Kidney (tissue), 13 donors: ENCODE measurements at regions not wholly inside any gene's neighbourhood (a gene's known extent, or its start where the extent isn't known, plus 50 kb on each side); places are given as distances from the start of the nearest gene placed in this dataset.
"Not testable (repeated sequence)": the region's sequence is repeated elsewhere in the genome, so short reads cannot be mapped to it uniquely, and the experiment has no call there.

Source experiments
- DNase-seq, 5 donors: peaks; one replicate each; pipeline ENCODE4 v3.0.0-alpha.2; 2013 to 2020
- FAIRE-seq: peaks from 2 replicates; lab custom pipeline; 2012; peaks lifted over from hg19 to GRCh38; lab: Jason Lieb, UNC
- H3K27ac ChIP-seq, 2 donors: one replicate each; pipeline ENCODE4 v1.7.0; 2013; ENCODE audit warnings: low read depth in 2 of 2, low read length in 2 of 2, inconsistent platforms in 1 of 2
- H3K27me3 ChIP-seq: one replicate; pipeline ENCODE4 v1.7.1; 2013; ENCODE audit warnings: low read length, inconsistent platforms; ENCODE audit not compliant: control insufficient read depth, insufficient read depth
- H3K36me3 ChIP-seq, 3 donors: one replicate each; pipeline versions ENCODE4 v1.7.0 to v1.7.1; 2013; ENCODE audit warnings: low read length in 3 of 3, control low read depth in 1 of 3, inconsistent platforms in 1 of 3; ENCODE audit not compliant: insufficient read depth in 3 of 3, control insufficient read depth in 2 of 3
- H3K4me1 ChIP-seq, 3 donors: one replicate each; pipeline versions ENCODE4 v1.7.0 to v1.7.1; 2013; ENCODE audit warnings: low read length in 3 of 3, inconsistent platforms in 1 of 3, low read depth in 1 of 3; ENCODE audit not compliant: control insufficient read depth in 2 of 3, insufficient read depth in 2 of 3
- H3K4me3 ChIP-seq, 3 donors: one replicate each; pipeline versions ENCODE4 v1.7.0 to v1.8.1; 2013; ENCODE audit warnings: low read length in 3 of 3, control low read depth in 1 of 3, inconsistent platforms in 1 of 3
- H3K9ac ChIP-seq, 3 donors: one replicate each; pipeline versions ENCODE4 v1.7.0 to v1.7.1; 2013; ENCODE audit warnings: low read length in 3 of 3, control low read depth in 1 of 3, inconsistent platforms in 1 of 3
- H3K9me3 ChIP-seq, 3 donors: one replicate each; pipeline versions ENCODE4 v1.7.0 to v1.7.1; 2013; ENCODE audit warnings: low read length in 3 of 3, control low read depth in 1 of 3, inconsistent platforms in 1 of 3; ENCODE audit not compliant: control insufficient read depth in 2 of 3, insufficient read depth in 1 of 3
- CTCF ChIP-seq: IDR thresholded peaks from 3 replicates; pipeline ENCODE4 v1.5.1; 2012; ENCODE audit warnings: mild to moderate bottlenecking, moderate library complexity, borderline replicate concordance; ENCODE audit not compliant: insufficient read depth; ENCODE audit errors: extremely low read depth
- intact Hi-C: fragments of 100-400 bp; cut with DNase I; formaldehyde crosslinking; loops from one replicate; pipeline ENCODE4 v1.11.1; 2022
- donor health status: control.
- donor health status: control.
- donor health status: control.
- donor health status: control.
- donor health status: control.
- donor health status: DM: yes; HTN: yes; CAD: no.
- donor health status: Normal renal cell carcinoma (clear cell type).

DNA sequence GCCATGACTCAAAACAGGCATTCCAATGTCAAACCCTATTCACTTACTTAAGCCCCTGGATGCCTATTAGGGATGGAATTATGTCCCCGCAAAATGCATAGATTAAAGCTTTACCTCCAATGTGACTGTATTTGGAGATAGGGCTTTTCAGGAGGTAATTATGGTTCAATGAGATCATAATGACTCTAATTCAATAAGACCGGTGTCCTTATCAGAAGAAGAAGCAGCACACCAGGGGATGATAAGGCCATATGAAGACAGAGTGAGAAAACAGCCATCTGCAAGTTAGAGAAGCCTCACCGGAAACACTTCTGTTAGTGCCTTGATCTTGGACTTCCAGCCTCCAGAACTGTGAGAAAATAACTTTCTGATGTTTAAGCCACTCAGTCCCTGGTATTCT lies 1131.8 kb upstream of the TMPRSS15 start:
- no peak for DNase-seq
- Histone ChIP-seq H3K27me3 (no peaks in the 10 kb centered on the region), H3K36me3 (no peaks in the 10 kb centered on the region), H3K27ac (no peak overlapping the region), H3K9me3 (no peaks in the 10 kb centered on the region), H3K4me1 (no peaks in the 10 kb centered on the region), H3K4me3 (no peak overlapping the region), H3K9ac (no peak overlapping the region)
- no peak for TF ChIP-seq CTCF
- FAIRE-seq = no peak
- intact Hi-C loops = no loop called here

- no peak for TF ChIP-seq CTCF
- no peaks in the 10 kb centered on the region for H3K4me1 ChIP-seq
- no peak overlapping the region for H3K4me3 ChIP-seq
- H3K36me3 ChIP-seq = no peaks in the 10 kb centered on the region
- no peak overlapping the region for H3K9ac ChIP-seq
- no peaks in the 10 kb centered on the region for H3K9me3 ChIP-seq
- intact Hi-C loops = no loop called here
- no peaks in the 10 kb centered on the region for H3K27me3 ChIP-seq
- FAIRE-seq (no peak), DNase-seq (no peak)
- H3K27ac ChIP-seq = no peak overlapping the region
These were observed 1133.5 kb upstream of the TMPRSS15 start for GRCh38 chr21:19537116-19537515.

GRCh38 chr21:19540287-19540686 lies 1136.7 kb upstream of the TMPRSS15 start:
- H3K4me3 ChIP-seq = no peak overlapping the region
- H3K36me3 ChIP-seq = no peaks in the 10 kb centered on the region
- no peak overlapping the region for H3K27ac ChIP-seq
- H3K27me3 ChIP-seq = no peaks in the 10 kb centered on the region
- TF ChIP-seq CTCF = no peak
- no peak for FAIRE-seq
- no peaks in the 10 kb centered on the region for H3K4me1 ChIP-seq
- no peak overlapping the region for H3K9ac ChIP-seq
- intact Hi-C loops = no loop called here
- H3K9me3 ChIP-seq = peaks cover 0 to 3% (median 0%) of the 10 kb centered on the region in 3 donors
- no peak for DNase-seq

- H3K9me3 ChIP-seq = peaks cover 0 to 3% (median 0%) of the 10 kb centered on the region in 3 donors
- H3K4me3 ChIP-seq = no peak overlapping the region
- TF ChIP-seq CTCF = no peak
- DNase-seq (no peak), FAIRE-seq (no peak)
- no peak overlapping the region for H3K27ac ChIP-seq
- no peaks in the 10 kb centered on the region for H3K4me1 ChIP-seq
- no peak overlapping the region for H3K9ac ChIP-seq
- H3K27me3 ChIP-seq = no peaks in the 10 kb centered on the region
- no peaks in the 10 kb centered on the region for H3K36me3 ChIP-seq
- intact Hi-C loops = no loop called here
These were observed 1138.0 kb upstream of the TMPRSS15 start for GRCh38 chr21:19541602-19542001.

- H3K9ac ChIP-seq, H3K36me3 ChIP-seq, H3K27ac ChIP-seq, H3K4me1 ChIP-seq, H3K4me3 ChIP-seq, DNase-seq, H3K27me3 ChIP-seq, H3K9me3 ChIP-seq, intact Hi-C loops, FAIRE-seq: not testable (repeated sequence)
These were observed 1140.9 kb upstream of the TMPRSS15 start for GRCh38 chr21:19544493-19544892.
